ENCODE measurements at regions not wholly inside any gene's neighbourhood (a gene's known extent, or its start where the extent isn't known, plus 50 kb on each side); places are given as distances from the start of the nearest gene placed in this dataset.

GRCh38 chr12:87847147-87847546 is 182.1 kb downstream of the C12orf50 start:
- intact Hi-C loops (cut with DNase I; ENCODE audit: low total_unique reads) = no loop called here
- TF ChIP-seq CTCF (IDR thresholded peaks at IDR 0.05 in 8 of 11, conservative IDR thresholded peaks at IDR 0.05 in 3 of 11) = no peak
- TF ChIP-seq POLR2A (IDR thresholded peaks at IDR 0.05) = no peak
- no peak for TF ChIP-seq POLR2AphosphoS5 (IDR thresholded peaks at IDR 0.05)
- H3K36me3 ChIP-seq = no peaks in the 10 kb centered on the region
- H3K27ac ChIP-seq = no peak overlapping the region
- H3K9me3 ChIP-seq = no peaks in the 10 kb centered on the region
- DNase-seq = no peak
- H3K4me3 ChIP-seq = no peak overlapping the region
- WGBS, 5 donors = 75 to 89% (median 84%) methylated on average over 4 of the region's 4 CpGs
- H3K4me1 ChIP-seq = peaks cover 0 to 4% (median 0%) of the 10 kb centered on the region in 6 donors
- no peaks in the 10 kb centered on the region for H3K27me3 ChIP-seq (replicated peaks in 1 of 7)

- Histone ChIP-seq H3K4me1 (peaks cover 0 to 4% (median 0%) of the 10 kb centered on the region in 6 donors), H3K27me3 (replicated peaks in 1 of 7) (no peaks in the 10 kb centered on the region), H3K9me3 (no peaks in the 10 kb centered on the region), H3K27ac (no peak overlapping the region), H3K36me3 (no peaks in the 10 kb centered on the region), H3K4me3 (no peak overlapping the region)
- TF ChIP-seq POLR2A (IDR thresholded peaks at IDR 0.05) = no peak
- TF ChIP-seq POLR2AphosphoS5 (IDR thresholded peaks at IDR 0.05) = no peak
- TF ChIP-seq CTCF (IDR thresholded peaks at IDR 0.05 in 8 of 11, conservative IDR thresholded peaks at IDR 0.05 in 3 of 11) = no peak
- no peak for DNase-seq
- WGBS, 5 donors = 38 to 79% (median 67%) methylated on average over 2 of the region's 2 CpGs
- intact Hi-C loops (cut with DNase I; ENCODE audit: low total_unique reads) = no loop called here
Observed at GRCh38 chr12:87846045-87846444, 183.2 kb downstream of the C12orf50 start.

- TF ChIP-seq POLR2AphosphoS5 (IDR thresholded peaks at IDR 0.05) (no peak), POLR2A (IDR thresholded peaks at IDR 0.05) (no peak), CTCF (IDR thresholded peaks at IDR 0.05 in 8 of 11, conservative IDR thresholded peaks at IDR 0.05 in 3 of 11) (no peak)
- Histone ChIP-seq H3K36me3 (no peaks in the 10 kb centered on the region), H3K9me3 (no peaks in the 10 kb centered on the region), H3K27ac (no peak overlapping the region), H3K27me3 (replicated peaks in 1 of 7) (no peaks in the 10 kb centered on the region), H3K4me1 (no peaks in the 10 kb centered on the region), H3K4me3 (no peak overlapping the region)
- DNase-seq = no peak
- intact Hi-C loops (cut with DNase I; ENCODE audit: low total_unique reads) = no loop called here
Observed at GRCh38 chr12:87841935-87842334, 187.3 kb downstream of the C12orf50 start.

GRCh38 chr12:87836190-87836589 is 193.0 kb downstream of the C12orf50 start:
- no peak overlapping the region for H3K4me3 ChIP-seq
- H3K27me3 ChIP-seq (replicated peaks in 1 of 7) = no peaks in the 10 kb centered on the region
- H3K9me3 ChIP-seq = no peaks in the 10 kb centered on the region
- TF ChIP-seq CTCF (IDR thresholded peaks at IDR 0.05 in 8 of 11, conservative IDR thresholded peaks at IDR 0.05 in 3 of 11) (no peak), POLR2AphosphoS5 (IDR thresholded peaks at IDR 0.05) (no peak), POLR2A (IDR thresholded peaks at IDR 0.05) (no peak)
- DNase-seq = no peak
- no peaks in the 10 kb centered on the region for H3K36me3 ChIP-seq
- intact Hi-C loops (cut with DNase I; ENCODE audit: low total_unique reads) = no loop called here
- H3K27ac ChIP-seq = no peak overlapping the region
- H3K4me1 ChIP-seq = no peaks in the 10 kb centered on the region
